Fibroblast of lung (primary cell): ENCODE measurements at regions not wholly inside any gene's neighbourhood (a gene's known extent, or its start where the extent isn't known, plus 50 kb on each side); places are given as distances from the start of the nearest gene placed in this dataset.

Source experiments
- DNase-seq, 2 donors: peaks; one replicate each; pipeline versions ENCODE4 v3.0.0 to v3.0.0-alpha.2; 2010; ENCODE audit warnings: low read depth in 2 of 2
- H2AFZ ChIP-seq: 2 replicates; pipeline ENCODE4 v1.5.1; 2012; ENCODE audit warnings: low read length, control low read depth, inconsistent platforms
- H3K27ac ChIP-seq: 2 replicates; pipeline ENCODE4 v1.5.1; 2011; ENCODE audit warnings: low read length, control low read depth; ENCODE audit not compliant: insufficient read depth
- H3K27me3 ChIP-seq: 2 replicates; pipeline ENCODE4 v1.5.1; 2011; ENCODE audit warnings: mild to moderate bottlenecking, low read length; ENCODE audit not compliant: control insufficient read depth, insufficient read depth
- H3K36me3 ChIP-seq: 2 replicates; pipeline ENCODE4 v1.5.1; 2011; ENCODE audit warnings: low read length; ENCODE audit not compliant: control insufficient read depth, insufficient read depth
- H3K4me1 ChIP-seq: 2 replicates; pipeline ENCODE4 v1.5.1; 2011; ENCODE audit warnings: low read length; ENCODE audit not compliant: control insufficient read depth, insufficient read depth; ENCODE audit errors: extremely low read depth
- H3K4me2 ChIP-seq: 2 replicates; pipeline ENCODE4 v1.5.1; 2011; ENCODE audit warnings: low read length, control low read depth; ENCODE audit not compliant: insufficient read depth; ENCODE audit errors: extremely low read depth
- H3K4me3 ChIP-seq, 4 experiments: fragments of 200-600 bp in 1 of 4; sonication (generic) in 1 of 4; replicated peaks in 1 of 4; 2 replicates each; pipeline ENCODE4 v1.5.1; 2011 to 2016; ENCODE audit warnings: low read length in 4 of 4, low read depth in 3 of 4, mild to moderate bottlenecking in 3 of 4, control low read depth in 2 of 4, inconsistent platforms in 1 of 4, mixed read lengths in 1 of 4; ENCODE audit not compliant: insufficient read depth in 1 of 4; ENCODE audit errors: control extremely low read depth in 1 of 4
- H3K79me2 ChIP-seq: 2 replicates; pipeline ENCODE4 v1.5.1; 2012; ENCODE audit warnings: mild to moderate bottlenecking, low read length, inconsistent platforms; ENCODE audit not compliant: control insufficient read depth, insufficient read depth
- H3K9ac ChIP-seq: 2 replicates; pipeline ENCODE4 v1.5.1; 2011; ENCODE audit warnings: mild to moderate bottlenecking, low read length, control low read depth; ENCODE audit not compliant: insufficient read depth
- H3K9me3 ChIP-seq: 2 replicates; pipeline ENCODE4 v1.5.1; 2012; ENCODE audit warnings: low read depth, low read length; ENCODE audit not compliant: control insufficient read depth, insufficient read depth
- H4K20me1 ChIP-seq: 2 replicates; pipeline ENCODE4 v1.5.1; 2011; ENCODE audit warnings: low read length; ENCODE audit not compliant: control insufficient read depth, insufficient read depth; ENCODE audit errors: extremely low read depth
- CTCF ChIP-seq, 2 donors: IDR thresholded peaks in 1 of 2; conservative IDR thresholded peaks in 1 of 2; 1 replicate in 1 of 2; 2 replicates in 1 of 2; pipeline ENCODE4 v1.5.1; 2011 to 2012; ENCODE audit warnings: low read length in 2 of 2, control low read depth in 1 of 2, inconsistent platforms in 1 of 2, low read depth in 1 of 2, mild to moderate bottlenecking in 1 of 2
- EZH2 ChIP-seq: IDR thresholded peaks from 2 replicates; pipeline ENCODE4 v1.5.1; 2012; ENCODE audit warnings: low read length, control low read depth, mild to moderate bottlenecking; ENCODE audit errors: missing control alignments

- TF ChIP-seq EZH2 (no peak), CTCF (conservative IDR thresholded peaks at IDR 0.05 in 1 of 2, IDR thresholded peaks at IDR 0.05 in 1 of 2; ENCODE audit: low read depth in 1 of 2, low read length in 2 of 2) (no peak)
- H3K36me3 ChIP-seq: no peaks in the 10 kb centered on the region
- H3K27me3 ChIP-seq: no peaks in the 10 kb centered on the region
- H3K4me2 ChIP-seq: no peak overlapping the region
- no peak overlapping the region for H3K9ac ChIP-seq
- no peak overlapping the region for H3K4me3 ChIP-seq
- no peaks in the 10 kb centered on the region for H3K79me2 ChIP-seq
- H3K9me3 ChIP-seq: no peaks in the 10 kb centered on the region
- no peaks in the 10 kb centered on the region for H4K20me1 ChIP-seq
- peaks cover 11% of the 10 kb centered on the region for H3K4me1 ChIP-seq
- H3K27ac ChIP-seq: no peak overlapping the region
- no peak overlapping the region for H2AFZ ChIP-seq
- DNase-seq: peak; percentile 68 to 81
These were observed 203.5 kb upstream of the RGMB start for GRCh38 chr5:98570010-98570409.

GRCh38 chr5:98570661-98571191, 202.7 kb upstream of the RGMB start:
- Histone ChIP-seq H3K79me2 (no peaks in the 10 kb centered on the region), H4K20me1 (no peaks in the 10 kb centered on the region), H3K4me1 (peaks cover 11% of the 10 kb centered on the region), H3K27ac (no peak overlapping the region), H2AFZ (no peak overlapping the region), H3K27me3 (no peaks in the 10 kb centered on the region), H3K9ac (no peak overlapping the region), H3K9me3 (no peaks in the 10 kb centered on the region), H3K36me3 (no peaks in the 10 kb centered on the region), H3K4me3 (no peak overlapping the region), H3K4me2 (no peak overlapping the region)
- DNase-seq: peak; percentile 54 to 91
- TF ChIP-seq EZH2 (no peak), CTCF (conservative IDR thresholded peaks at IDR 0.05 in 1 of 2, IDR thresholded peaks at IDR 0.05 in 1 of 2; ENCODE audit: low read depth in 1 of 2, low read length in 2 of 2) (no peak)

GRCh38 chr5:98573834-98574320, 199.6 kb upstream of the RGMB start:
- TF ChIP-seq CTCF (conservative IDR thresholded peaks at IDR 0.05 in 1 of 2, IDR thresholded peaks at IDR 0.05 in 1 of 2; ENCODE audit: low read depth in 1 of 2, low read length in 2 of 2): no peak
- TF ChIP-seq EZH2: no peak
- no peak for DNase-seq
- Histone ChIP-seq H3K9me3 (no peaks in the 10 kb centered on the region), H3K36me3 (no peaks in the 10 kb centered on the region), H4K20me1 (no peaks in the 10 kb centered on the region), H3K4me2 (no peak overlapping the region), H3K4me3 (no peak overlapping the region), H2AFZ (no peak overlapping the region), H3K27ac (no peak overlapping the region), H3K27me3 (no peaks in the 10 kb centered on the region), H3K4me1 (peaks cover 11% of the 10 kb centered on the region), H3K79me2 (no peaks in the 10 kb centered on the region), H3K9ac (no peak overlapping the region)
